NCI-H748 treated with DMSO at 0.1 percent for 48 hours (cell line): ENCODE measurements at regions not wholly inside any gene's neighbourhood (a gene's known extent, or its start where the extent isn't known, plus 50 kb on each side); places are given as distances from the start of the nearest gene placed in this dataset.

Source experiments
- DNase-seq: peaks from one replicate; lab custom pipeline; 2025; lab: John Stamatoyannopoulos, UW

DNA sequence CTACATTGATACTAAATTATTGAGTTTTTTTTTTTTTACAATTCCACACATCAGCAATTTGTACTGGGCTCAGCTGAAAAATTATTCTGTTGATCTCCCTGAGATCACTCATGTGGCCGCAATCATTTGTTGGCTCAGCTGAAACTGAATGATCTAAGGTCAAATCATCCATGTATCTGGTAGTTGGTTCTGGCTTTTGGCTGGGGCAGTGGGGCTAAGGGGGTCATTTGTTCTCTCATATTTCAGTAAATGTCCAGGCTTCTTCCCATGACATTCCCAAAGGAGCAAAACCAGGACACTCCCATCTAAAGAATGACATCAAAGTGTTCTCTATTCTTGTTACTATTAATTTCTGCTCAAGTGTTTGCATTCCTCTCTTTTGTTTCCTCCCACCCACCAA, 806.7 kb upstream of the ADGRL2 start:
- DNase-seq: no peak

DNA sequence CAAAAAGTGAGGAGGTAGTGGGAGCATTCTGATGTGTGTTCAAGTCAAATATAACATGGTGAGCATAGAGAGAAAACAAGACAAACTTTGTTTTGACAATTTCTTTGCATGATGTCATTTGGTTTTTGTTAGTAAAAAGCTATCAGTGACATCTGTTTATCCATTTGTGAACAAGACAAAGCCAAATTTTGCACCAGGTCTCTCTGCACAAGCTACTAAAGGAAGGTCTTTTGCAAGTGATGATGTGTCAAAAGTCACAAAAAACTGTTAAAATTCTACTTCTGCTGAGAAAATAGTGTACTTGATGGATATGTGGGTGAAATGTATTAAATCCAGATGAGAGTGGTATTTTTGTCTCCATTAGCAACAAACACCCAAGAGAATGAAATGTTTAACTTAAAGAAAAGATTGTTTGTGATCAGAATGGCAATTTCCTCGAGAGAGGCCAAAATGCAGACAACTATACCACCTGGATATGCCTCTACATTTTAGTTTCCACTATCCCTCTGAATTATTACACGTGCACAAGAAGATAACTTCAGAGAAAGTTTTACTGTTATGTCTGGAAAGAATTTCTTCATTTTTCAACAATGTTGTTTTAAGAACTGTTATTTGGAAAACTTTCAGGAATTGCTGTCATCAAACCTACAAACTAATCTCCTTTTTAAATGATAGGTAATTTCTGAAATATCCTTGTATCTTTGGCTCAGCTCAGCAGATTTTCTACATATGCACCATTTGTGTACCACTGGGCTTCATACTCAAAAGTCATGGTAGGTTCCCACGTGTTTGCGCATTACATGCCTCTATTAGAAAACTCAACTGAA, 807.4 kb upstream of the ADGRL2 start:
- no peak for DNase-seq

DNA sequence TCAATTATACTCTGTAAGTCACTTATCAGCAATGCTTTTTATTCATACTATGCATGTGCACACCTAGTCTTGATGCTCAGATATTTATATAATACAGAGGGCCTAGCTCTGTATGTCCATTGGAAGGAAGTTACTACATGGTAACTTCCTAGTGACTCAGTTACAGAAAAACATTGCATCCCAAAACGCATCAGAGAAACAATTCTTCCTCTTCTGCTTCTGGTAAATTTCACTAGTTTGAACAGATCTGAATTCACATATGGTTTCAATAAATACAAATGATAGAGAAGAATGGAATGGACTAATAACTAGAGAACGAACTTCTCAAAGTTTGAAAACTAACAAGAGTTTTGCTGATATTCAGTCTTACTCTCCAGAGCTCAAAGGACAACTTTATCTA, 811.3 kb upstream of the ADGRL2 start:
- no peak for DNase-seq

DNA sequence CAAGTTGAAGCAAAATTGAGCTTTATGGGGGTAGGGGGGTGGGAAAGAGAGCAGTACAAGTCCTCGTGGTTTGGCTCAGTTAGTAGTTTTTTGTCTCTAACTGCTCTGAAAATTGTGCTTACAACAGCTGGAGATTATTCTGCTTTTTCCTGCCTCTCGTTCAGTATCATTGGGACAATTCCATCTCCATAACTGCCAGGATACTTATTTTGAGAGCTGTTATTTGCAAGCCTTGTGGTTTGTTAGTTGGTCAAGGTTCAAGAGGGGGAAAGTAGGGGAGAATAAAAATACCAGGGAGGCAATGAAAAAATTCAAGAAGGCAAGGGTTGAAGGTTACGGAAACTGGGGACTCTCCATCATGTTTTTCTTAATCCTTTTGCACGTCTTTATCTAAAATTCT, 811.8 kb upstream of the ADGRL2 start:
- DNase-seq: no peak

DNA sequence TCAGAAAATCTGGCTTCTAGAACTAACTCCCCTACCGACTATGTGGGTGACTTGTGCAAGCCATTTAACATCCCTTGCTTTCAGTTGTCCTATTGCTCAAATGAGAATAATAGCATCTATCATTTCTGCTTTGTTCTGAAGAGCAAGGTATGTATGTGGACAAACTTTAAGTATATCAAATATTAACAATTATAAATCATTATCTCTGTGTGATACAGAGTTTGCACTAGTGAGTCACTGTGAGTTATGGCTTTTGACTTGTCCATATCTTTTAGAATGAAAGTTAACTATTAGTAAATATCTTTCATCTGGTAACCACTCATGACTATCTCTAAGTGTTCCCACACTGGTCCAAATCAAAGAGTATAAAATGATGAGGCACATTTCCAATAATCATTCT, 812.9 kb upstream of the ADGRL2 start:
- DNase-seq: no peak

DNA sequence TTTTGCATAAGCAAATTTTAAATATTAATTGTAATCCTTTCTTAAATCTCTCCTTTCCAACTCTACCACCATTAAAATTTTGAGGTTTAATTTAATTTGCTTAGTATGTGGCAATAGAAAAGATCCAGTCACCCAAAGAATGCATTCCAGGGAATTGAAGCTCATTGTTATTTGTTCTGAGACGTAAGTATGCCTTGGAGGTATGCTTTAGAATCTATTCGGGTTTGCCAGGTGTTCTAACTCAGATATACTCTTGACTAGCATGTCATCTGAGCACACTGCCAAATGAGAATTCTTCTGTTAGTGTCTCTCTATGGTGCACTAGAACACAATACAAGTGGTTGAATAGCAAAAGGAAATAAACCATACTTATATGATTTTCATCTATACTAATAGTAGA, 813.6 kb upstream of the ADGRL2 start:
- no peak for DNase-seq

DNA sequence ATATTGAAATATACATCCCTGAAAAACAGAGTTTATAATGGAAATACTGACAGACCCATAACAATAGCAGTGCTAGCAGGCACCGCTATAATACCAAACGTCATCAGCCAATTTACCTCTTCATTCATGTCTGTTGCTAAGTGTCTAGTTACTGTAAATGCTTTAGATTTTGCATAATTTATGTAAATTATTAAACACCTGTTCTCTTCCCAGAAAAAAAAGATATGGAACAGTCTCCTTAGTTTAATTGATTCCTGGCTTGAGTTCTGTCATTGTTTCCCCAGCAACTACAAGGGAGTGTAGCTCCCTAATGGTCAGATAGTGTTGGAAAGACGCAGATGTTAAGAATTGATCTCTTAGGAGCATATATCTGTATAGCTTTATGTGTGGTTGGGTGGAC, 817.9 kb upstream of the ADGRL2 start:
- no peak for DNase-seq

DNA sequence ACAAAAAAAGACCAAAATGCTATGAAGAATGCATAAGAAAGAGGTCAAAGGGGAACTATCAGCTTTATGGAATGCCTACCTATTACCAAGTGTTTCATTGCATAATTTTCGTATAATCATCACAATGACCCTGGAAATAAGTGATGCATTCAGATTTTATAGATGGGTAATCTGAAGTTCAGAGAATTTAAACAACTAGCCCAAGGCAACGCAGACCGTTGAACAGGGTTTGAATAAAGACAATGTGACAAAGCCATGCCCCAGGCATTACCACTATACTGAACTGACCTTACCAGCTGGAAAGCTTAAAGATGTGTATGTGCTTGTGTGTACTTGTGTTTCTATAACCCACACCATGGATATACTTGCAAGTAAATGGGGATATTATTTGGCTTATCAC, 827.6 kb upstream of the ADGRL2 start:
- DNase-seq: no peak

DNA sequence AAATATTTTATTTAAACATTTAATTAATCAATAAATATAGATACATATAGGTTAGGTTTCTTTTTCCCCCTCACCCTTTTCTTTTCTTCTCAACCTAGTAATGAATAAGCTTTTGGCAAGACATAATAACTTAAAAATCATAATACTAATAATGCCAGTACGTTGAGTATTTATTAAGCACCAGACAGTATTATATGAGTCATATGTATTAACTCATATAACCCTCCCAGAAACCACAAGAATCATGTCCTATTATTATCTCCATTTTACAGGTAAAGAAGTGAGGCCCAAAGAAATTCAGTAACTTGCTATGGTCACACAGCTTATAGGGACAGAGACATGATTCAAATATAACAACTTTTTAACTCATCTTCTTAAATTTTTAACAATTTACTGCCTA, 834.5 kb upstream of the ADGRL2 start:
- DNase-seq: no peak

DNA sequence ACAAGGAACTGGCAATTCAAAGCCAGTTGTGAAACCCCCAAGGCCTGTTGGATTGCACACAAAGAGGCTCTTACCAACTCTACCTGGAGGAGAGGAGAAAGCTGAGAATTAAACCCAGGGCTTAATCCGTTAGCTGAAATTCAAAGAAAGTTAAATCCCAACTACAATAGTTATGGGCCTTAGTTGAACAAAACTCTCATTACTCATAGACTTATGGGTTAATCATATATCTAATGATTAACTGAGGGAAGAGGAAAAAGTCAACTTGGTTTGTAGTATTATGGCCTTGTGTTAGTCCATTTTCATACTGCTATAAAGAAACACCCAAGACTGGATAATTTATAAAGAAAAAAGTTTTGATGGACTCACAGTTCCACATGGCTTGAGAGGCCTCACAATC, 838.2 kb upstream of the ADGRL2 start:
- DNase-seq: no peak

DNA sequence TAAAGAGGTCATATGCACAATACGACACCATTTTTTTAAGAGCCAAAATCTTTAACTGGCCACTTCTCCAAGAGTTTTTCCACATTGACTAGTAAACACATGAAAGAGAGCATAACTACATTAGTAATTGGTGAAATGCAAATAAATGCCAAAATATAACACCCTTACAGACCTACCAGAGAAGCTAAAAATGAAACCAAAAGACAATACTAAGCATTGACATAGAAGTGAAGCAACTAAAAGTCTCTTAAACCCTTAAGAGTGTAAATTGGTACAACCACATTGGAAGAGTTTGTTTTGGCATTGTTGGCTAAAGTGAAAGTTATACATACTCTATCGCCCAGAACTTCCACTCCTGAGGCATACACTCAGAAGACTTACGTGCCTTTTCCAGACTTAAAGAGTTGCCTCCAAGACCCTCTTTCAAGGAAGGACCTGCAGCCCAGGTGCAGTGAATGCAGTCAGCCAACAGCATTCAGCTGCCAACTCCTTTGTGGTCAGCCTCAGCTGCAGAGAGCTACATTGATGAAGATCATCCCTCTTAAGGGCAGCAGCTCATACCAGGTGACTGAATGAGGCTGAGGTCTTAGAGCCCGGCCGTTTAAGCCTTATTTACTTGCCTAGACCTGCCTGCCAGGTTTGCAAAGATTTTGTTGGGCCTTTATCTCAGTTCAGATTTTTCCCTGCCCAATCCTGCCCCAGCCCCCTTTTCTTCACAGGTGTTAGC, 839.1 kb upstream of the ADGRL2 start:
- no peak for DNase-seq

DNA sequence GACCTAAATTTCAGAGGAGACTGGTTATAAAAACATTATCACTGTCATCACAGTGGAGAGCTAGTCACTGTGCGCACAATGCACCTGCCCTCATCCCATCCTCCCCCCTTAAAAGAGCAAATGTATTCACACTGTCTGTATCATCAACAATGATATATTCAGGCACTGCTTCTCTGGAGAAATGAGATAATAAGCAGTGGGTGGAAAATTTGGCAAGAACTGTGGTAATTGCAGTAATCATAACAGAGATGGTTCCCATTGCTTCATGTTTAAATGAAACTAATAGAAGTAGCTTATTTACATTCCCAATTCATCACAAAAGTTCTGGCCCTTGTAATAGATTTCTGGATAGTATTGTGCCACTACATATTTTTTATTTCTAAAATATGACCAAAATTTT, 867.4 kb upstream of the ADGRL2 start:
- DNase-seq: no peak

DNA sequence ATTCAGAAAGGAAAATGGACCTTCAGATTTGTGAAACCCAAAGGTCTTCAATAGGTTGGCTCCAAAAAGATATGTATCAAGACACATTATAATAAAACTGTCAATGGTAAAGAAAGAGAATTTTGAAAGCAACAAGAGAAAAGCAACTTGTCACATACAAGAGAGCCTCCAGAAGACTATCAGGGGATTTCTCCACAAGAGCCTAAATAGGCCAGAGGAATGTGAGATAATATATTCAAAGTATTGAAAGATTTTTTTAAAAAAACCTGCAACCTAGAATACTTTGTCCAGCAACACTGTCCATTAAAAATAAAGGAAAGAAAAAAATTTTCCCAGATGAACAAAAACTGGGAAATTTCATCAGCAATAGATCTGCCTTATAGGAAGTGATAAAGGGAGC, 869.6 kb upstream of the ADGRL2 start:
- DNase-seq: no peak

DNA sequence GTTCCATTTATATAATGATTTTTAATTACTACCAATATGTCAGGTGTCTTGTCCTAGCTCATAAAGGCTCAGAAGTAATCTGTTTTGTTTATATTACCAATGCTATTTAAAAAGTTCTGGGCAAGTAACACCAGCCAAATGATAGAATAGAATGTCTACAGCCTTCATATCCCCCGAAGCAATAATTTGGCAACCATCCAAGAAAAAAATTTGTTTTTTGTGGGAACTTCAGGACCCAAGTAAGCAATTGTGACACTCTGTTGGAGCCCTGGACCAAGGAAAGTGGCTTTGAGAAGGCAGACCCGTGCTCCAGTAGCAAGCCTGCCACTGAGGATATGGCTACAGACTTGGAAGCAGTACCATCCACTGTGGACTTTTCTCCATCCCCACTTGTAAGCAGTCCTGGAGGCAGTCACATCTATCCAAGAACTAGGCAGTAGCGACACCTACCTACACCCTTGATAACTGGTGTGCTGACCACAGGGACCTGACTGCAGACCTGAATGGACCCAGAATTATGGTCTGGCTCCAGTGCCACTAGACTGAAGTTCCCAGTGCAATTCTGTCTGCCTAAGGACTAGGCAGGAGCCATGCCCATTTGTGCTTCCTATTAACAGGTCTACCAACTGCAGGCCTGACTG, 870.7 kb upstream of the ADGRL2 start:
- no peak for DNase-seq

DNA sequence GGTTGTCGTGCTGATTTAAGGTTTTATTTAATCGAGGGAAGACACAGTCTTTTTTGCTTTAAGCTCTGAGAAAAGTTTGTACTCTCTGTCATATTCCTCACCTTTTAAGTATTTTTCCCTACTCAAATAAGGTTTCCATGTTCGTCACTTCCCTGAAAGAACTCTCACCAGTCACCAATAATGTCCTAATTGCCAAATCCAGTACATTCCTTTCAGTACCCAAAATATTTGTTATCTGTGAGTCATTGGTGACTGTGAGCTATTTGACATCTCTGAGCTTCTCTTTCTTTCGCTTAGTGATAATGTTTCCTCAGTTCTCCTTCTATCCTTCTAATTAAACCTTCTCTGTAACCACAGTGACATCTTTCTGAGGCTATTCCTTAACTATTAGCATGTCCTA, 874.2 kb upstream of the ADGRL2 start:
- DNase-seq: no peak

DNA sequence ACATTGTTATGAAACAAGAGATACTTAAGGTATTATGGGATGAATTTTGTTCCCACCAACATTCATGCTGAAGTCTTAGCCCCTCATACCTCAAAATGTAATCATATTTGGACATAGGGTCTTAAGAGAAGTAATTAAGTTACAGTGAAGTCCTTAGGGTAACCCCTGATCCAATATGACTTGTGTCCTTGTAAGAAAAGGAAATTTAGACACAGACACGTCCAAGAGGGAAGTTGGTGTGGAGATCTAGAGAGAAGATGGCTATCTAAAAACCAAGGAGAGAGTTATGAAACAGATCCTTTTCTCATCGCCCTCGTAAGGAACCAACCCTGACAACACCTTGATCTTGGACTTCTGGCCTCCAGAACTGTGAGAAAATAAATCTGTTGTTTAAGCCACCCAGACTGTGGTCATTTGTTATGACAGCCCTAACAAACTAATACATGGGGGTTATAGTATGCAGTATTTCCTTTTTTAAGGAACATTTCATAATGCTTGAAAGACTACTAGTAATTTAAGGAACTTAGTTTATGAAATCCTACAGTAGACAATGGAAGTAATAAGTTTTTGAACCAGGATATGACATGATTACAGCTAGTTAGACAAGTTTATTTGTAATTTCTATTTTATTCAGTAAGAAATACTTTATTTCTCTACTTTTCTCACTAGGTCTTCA, 875.5 kb upstream of the ADGRL2 start:
- no peak for DNase-seq

DNA sequence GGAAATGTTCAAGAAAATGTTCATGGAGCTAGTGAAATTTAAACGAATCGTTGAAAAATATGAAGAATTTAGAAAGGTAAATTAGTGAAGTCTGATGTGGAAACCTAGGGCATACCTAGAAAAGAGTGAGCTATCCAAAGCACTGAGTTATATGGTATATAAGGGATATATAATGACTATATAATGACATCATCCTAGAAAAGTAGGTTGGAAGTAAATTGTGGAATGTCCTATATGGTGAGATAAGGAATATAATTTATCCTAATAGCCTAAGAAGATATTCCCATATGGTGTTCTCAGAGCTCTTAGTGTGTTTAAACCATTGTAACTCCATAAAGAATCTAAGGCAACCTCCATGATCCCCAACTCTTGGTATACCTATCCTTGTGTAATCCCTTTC, 876.4 kb upstream of the ADGRL2 start:
- DNase-seq: no peak

DNA sequence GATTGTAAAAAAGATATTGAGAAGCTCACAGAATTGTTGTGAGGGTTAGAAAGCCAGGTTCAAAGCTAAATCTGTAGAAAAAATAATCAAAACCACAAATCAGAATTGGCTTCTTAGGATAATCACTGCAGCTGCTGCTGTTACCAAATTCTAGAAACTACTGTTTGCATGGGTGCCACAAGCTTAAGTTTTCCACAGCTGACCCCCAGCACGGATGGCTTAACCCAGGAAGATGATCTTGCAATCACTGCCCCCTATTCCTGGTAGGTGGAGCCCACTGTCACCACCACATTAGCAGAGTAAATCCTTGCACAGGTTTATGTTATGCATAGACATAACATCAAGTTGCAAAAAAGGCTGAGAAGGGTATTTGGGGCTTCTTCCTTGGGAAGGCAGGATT, 877.8 kb upstream of the ADGRL2 start:
- no peak for DNase-seq

DNA sequence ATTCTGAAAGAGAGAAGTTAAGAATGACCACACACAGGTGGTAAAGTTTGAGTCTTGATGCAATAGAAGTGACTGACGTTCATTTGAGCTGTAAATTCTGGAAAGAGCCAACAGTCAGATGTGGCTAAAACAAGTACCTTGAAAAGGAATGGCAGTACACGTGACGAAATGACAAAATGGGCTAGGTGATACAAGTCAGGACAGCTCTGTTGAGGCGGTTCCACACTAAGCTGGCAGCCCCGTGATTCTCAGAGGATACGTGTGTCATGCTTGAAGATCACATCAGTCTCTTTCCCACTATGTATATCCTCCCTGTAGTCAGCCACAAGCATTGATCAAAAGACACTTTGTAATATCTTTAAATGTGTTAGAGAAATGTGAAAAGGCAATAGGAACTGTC, 881.3 kb upstream of the ADGRL2 start:
- no peak for DNase-seq

DNA sequence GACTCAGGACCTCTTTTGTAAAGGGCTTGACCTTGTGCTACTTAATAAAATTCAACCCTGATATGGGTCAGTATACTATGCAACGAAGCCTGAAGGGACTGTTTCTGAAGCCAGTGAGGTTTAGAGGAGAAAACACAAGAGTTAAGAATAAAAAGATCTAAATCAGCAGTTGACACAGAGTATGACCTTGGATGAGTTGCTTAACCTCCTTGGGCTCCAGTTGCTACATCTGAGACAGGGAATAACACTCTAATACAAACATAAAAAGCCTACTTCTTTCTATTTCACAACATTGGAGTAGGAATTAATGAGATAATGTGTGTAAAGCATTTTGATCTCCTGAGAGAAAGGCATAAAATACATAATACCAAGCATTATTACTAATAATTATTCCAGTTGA, 882.4 kb upstream of the ADGRL2 start:
- no peak for DNase-seq

DNA sequence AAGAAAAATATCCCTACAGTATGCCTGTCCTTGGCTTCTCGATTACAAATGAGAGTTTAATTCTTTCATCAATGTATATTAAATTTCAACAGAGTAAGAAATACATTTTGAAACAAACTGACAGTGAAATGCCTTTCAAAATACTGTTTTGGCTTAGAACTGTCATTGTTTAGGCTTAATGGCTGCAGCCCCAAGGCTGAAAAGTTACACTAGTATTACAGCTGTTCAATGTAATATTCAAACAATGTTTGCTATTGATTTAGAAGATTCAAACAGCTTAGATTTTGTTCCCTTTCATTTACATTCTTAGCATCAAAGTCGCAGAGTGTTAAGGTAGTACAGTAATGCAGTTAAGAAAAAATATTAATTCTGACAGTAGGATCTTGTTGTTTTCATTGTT, 882.9 kb upstream of the ADGRL2 start:
- no peak for DNase-seq

DNA sequence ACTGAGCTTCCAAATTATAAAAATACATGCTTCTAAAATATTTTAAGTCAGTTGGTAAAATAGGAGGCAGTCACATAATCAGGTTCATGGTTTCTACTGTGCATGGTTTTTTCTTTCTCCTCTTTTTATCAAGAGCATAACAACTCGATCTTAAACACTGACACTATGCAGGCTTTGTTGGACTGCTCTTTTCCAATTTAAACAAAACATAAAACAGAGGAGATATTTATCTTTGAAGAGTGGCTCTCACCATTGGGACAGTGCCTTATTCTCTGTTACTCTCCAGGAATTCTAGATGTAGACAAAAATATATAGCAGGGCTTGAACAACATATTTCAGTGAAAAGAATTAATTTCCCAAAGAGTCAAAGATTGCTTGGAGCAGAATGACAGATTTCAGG, 883.5 kb upstream of the ADGRL2 start:
- DNase-seq: no peak

DNA sequence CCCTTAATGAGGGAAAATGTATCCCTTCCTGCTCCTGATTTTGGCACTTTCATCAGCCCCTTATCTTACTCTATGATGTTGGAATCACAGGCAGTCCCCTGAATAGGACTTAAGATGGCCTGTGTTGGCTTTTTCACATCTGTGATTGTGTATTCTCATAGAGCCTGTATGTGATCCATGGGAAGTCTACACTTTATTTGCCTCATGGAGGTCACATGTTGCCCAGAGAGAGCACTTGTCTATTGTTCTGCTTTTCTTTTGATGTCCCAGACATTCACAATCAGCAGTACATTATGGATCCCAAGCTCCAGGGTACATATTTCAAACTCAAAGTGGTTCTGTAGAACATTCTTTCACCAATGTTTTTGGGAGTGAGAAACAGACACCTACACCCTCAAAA, 885.2 kb upstream of the ADGRL2 start:
- no peak for DNase-seq
